ENCODE measurements at regions not wholly inside any gene's neighbourhood (a gene's known extent, or its start where the extent isn't known, plus 50 kb on each side); places are given as distances from the start of the nearest gene placed in this dataset.

- TF ChIP-seq, protein P1, sequence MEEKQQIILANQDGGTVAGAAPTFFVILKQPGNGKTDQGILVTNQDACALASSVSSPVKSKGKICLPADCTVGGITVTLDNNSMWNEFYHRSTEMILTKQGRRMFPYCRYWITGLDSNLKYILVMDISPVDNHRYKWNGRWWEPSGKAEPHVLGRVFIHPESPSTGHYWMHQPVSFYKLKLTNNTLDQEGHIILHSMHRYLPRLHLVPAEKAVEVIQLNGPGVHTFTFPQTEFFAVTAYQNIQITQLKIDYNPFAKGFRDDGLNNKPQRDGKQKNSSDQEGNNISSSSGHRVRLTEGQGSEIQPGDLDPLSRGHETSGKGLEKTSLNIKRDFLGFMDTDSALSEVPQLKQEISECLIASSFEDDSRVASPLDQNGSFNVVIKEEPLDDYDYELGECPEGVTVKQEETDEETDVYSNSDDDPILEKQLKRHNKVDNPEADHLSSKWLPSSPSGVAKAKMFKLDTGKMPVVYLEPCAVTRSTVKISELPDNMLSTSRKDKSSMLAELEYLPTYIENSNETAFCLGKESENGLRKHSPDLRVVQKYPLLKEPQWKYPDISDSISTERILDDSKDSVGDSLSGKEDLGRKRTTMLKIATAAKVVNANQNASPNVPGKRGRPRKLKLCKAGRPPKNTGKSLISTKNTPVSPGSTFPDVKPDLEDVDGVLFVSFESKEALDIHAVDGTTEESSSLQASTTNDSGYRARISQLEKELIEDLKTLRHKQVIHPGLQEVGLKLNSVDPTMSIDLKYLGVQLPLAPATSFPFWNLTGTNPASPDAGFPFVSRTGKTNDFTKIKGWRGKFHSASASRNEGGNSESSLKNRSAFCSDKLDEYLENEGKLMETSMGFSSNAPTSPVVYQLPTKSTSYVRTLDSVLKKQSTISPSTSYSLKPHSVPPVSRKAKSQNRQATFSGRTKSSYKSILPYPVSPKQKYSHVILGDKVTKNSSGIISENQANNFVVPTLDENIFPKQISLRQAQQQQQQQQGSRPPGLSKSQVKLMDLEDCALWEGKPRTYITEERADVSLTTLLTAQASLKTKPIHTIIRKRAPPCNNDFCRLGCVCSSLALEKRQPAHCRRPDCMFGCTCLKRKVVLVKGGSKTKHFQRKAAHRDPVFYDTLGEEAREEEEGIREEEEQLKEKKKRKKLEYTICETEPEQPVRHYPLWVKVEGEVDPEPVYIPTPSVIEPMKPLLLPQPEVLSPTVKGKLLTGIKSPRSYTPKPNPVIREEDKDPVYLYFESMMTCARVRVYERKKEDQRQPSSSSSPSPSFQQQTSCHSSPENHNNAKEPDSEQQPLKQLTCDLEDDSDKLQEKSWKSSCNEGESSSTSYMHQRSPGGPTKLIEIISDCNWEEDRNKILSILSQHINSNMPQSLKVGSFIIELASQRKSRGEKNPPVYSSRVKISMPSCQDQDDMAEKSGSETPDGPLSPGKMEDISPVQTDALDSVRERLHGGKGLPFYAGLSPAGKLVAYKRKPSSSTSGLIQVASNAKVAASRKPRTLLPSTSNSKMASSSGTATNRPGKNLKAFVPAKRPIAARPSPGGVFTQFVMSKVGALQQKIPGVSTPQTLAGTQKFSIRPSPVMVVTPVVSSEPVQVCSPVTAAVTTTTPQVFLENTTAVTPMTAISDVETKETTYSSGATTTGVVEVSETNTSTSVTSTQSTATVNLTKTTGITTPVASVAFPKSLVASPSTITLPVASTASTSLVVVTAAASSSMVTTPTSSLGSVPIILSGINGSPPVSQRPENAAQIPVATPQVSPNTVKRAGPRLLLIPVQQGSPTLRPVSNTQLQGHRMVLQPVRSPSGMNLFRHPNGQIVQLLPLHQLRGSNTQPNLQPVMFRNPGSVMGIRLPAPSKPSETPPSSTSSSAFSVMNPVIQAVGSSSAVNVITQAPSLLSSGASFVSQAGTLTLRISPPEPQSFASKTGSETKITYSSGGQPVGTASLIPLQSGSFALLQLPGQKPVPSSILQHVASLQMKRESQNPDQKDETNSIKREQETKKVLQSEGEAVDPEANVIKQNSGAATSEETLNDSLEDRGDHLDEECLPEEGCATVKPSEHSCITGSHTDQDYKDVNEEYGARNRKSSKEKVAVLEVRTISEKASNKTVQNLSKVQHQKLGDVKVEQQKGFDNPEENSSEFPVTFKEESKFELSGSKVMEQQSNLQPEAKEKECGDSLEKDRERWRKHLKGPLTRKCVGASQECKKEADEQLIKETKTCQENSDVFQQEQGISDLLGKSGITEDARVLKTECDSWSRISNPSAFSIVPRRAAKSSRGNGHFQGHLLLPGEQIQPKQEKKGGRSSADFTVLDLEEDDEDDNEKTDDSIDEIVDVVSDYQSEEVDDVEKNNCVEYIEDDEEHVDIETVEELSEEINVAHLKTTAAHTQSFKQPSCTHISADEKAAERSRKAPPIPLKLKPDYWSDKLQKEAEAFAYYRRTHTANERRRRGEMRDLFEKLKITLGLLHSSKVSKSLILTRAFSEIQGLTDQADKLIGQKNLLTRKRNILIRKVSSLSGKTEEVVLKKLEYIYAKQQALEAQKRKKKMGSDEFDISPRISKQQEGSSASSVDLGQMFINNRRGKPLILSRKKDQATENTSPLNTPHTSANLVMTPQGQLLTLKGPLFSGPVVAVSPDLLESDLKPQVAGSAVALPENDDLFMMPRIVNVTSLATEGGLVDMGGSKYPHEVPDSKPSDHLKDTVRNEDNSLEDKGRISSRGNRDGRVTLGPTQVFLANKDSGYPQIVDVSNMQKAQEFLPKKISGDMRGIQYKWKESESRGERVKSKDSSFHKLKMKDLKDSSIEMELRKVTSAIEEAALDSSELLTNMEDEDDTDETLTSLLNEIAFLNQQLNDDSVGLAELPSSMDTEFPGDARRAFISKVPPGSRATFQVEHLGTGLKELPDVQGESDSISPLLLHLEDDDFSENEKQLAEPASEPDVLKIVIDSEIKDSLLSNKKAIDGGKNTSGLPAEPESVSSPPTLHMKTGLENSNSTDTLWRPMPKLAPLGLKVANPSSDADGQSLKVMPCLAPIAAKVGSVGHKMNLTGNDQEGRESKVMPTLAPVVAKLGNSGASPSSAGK (IDR thresholded peaks at IDR 0.05), result peak; percentile 89
- TF ChIP-seq COPS2 (conservative IDR thresholded peaks at IDR 0.05) (no peak), CBX8 (IDR thresholded peaks at IDR 0.05; ENCODE audit: borderline replicate concordance, extremely low read depth, low read depth, low read length, poor library complexity, severe bottlenecking) (no peak), NONO (IDR thresholded peaks at IDR 0.05; ENCODE audit: low read depth in 2 of 2, low read length in 1 of 2) (no peak), KDM1A (IDR thresholded peaks at IDR 0.05) (peak in 1 of 2 experiments; percentile 33; a peak in 1 of 4 replicates), ZNF780A (CRISPR knock-in tag; IDR thresholded peaks at IDR 0.05) (no peak), RCOR1 (IDR thresholded peaks at IDR 0.05; ENCODE audit: borderline replicate concordance in 1 of 2, low read depth in 2 of 2, low read length in 2 of 2) (peak in 1 of 2 experiments; percentile 48; a peak in 1 of 4 replicates), FOXM1 (IDR thresholded peaks at IDR 0.05; ENCODE audit: low read depth) (no peak), FOXM1 (CRISPR knock-in tag; IDR thresholded peaks at IDR 0.05; ENCODE audit: low read depth) (no peak), ZNF282 (CRISPR knock-in tag; IDR thresholded peaks at IDR 0.05) (no peak), RB1 (IDR thresholded peaks at IDR 0.05; ENCODE audit: low read depth) (0 out of 2 replicates have a peak, but pooled peaks have one; percentile 15), ETV1 (tag; conservative IDR thresholded peaks at IDR 0.05; ENCODE audit: low read depth) (peak; percentile 80), CCAR2 (IDR thresholded peaks at IDR 0.05; ENCODE audit: low read depth, low read length) (no peak), NCOA1 (IDR thresholded peaks at IDR 0.05; ENCODE audit: low read depth) (peak; percentile 54; the same call in 1 of the 2 replicates), ZNF696 (CRISPR knock-in tag; conservative IDR thresholded peaks at IDR 0.05) (no peak), SFPQ (IDR thresholded peaks at IDR 0.05; ENCODE audit: low read depth, low read length) (no peak)
Measured at GRCh38 chr11:33941637-33942160, 49.8 kb upstream of the LMO2 start (continued).

All from K562 (cell line).